ENCODE measurements at regions not wholly inside any gene's neighbourhood (a gene's known extent, or its start where the extent isn't known, plus 50 kb on each side); places are given as distances from the start of the nearest gene placed in this dataset.

- no peak for TF ChIP-seq CTCF (conservative IDR thresholded peaks at IDR 0.05)
- no peak for TF ChIP-seq EZH2 (IDR thresholded peaks at IDR 0.05; ENCODE audit: low read depth)
These were observed 99.6 kb downstream of the SMIM20 start for GRCh38 chr4:26013629-26014028.

All from PC-9 (cell line).